GM18511 (cell line): ENCODE measurements at regions not wholly inside any gene's neighbourhood (a gene's known extent, or its start where the extent isn't known, plus 50 kb on each side); places are given as distances from the start of the nearest gene placed in this dataset.
A peak's percentile ranks its signal among the peaks of the same experiment; 100 is the strongest.

Experiments used
- ATAC-seq: cut with Tn5 transposase; IDR thresholded peaks from one replicate; pipeline ENCODE4 v1.9.1; 2021; ENCODE audit warnings: mild to moderate bottlenecking, moderate library complexity; ENCODE audit not compliant: unreplicated experiment

GRCh38 chr2:111698089-111698488, 185.9 kb downstream of the ANAPC1 start:
- ATAC-seq: no peak

GRCh38 chr2:111698743-111699554, 185.0 kb downstream of the ANAPC1 start:
- peak; percentile 60 for ATAC-seq

- ATAC-seq: no peak
Observed at GRCh38 chr2:111701266-111701665, 182.7 kb downstream of the ANAPC1 start.

GRCh38 chr2:111701798-111702118, 182.2 kb downstream of the ANAPC1 start:
- no peak for ATAC-seq

- no peak for ATAC-seq
Observed at GRCh38 chr2:111702119-111702803, 181.7 kb downstream of the ANAPC1 start.

GRCh38 chr2:111702804-111703196, 181.2 kb downstream of the ANAPC1 start:
- no peak for ATAC-seq

- ATAC-seq: no peak
Observed at GRCh38 chr2:111703759-111704158, 180.2 kb downstream of the ANAPC1 start.

- ATAC-seq: no peak
Observed at GRCh38 chr2:111704246-111704645, 179.7 kb downstream of the ANAPC1 start.

- no peak for ATAC-seq
Observed at GRCh38 chr2:111705239-111705638, 178.8 kb downstream of the ANAPC1 start.

- peak; percentile 93 for ATAC-seq
Observed at GRCh38 chr2:111705711-111706336, 178.2 kb downstream of the ANAPC1 start.

GRCh38 chr2:111706481-111707001, 177.5 kb downstream of the ANAPC1 start:
- peak; percentile 4 for ATAC-seq

- ATAC-seq: no peak
Observed at GRCh38 chr2:111707700-111708099, 176.3 kb downstream of the ANAPC1 start.

GRCh38 chr2:111708476-111709180, 175.4 kb downstream of the ANAPC1 start:
- ATAC-seq: no peak

- ATAC-seq: no peak
Observed at GRCh38 chr2:111709321-111709720, 174.7 kb downstream of the ANAPC1 start.

- no peak for ATAC-seq
Observed at GRCh38 chr2:111710085-111710484, 173.9 kb downstream of the ANAPC1 start.

- no peak for ATAC-seq
Observed at GRCh38 chr2:111710613-111711012, 173.4 kb downstream of the ANAPC1 start.

- no peak for ATAC-seq
Observed at GRCh38 chr2:111711270-111711669, 172.7 kb downstream of the ANAPC1 start.

GRCh38 chr2:111712361-111712760, 171.6 kb downstream of the ANAPC1 start:
- no peak for ATAC-seq

- ATAC-seq: no peak
Observed at GRCh38 chr2:111712940-111713515, 171.0 kb downstream of the ANAPC1 start.

- ATAC-seq: no peak
Observed at GRCh38 chr2:111715987-111716904, 167.7 kb downstream of the ANAPC1 start.
